ENCODE measurements at regions not wholly inside any gene's neighbourhood (a gene's known extent, or its start where the extent isn't known, plus 50 kb on each side); places are given as distances from the start of the nearest gene placed in this dataset.

GRCh38 chr5:5711112-5711511 is 288.6 kb downstream of the ICE1 start:
- no peak for DNase-seq

GRCh38 chr5:5710471-5710870 is 288.0 kb downstream of the ICE1 start:
- DNase-seq = no peak

- DNase-seq = no peak
Measured at GRCh38 chr5:5708367-5708919, 286.0 kb downstream of the ICE1 start.

GRCh38 chr5:5705010-5705409 is 282.5 kb downstream of the ICE1 start:
- DNase-seq = no peak

GRCh38 chr5:5704352-5704751 is 281.9 kb downstream of the ICE1 start:
- DNase-seq = no peak

GRCh38 chr5:5702934-5703333 is 280.5 kb downstream of the ICE1 start:
- DNase-seq = no peak

- DNase-seq = no peak
Measured at GRCh38 chr5:5700549-5700948, 278.1 kb downstream of the ICE1 start.

GRCh38 chr5:5699062-5699461 is 276.6 kb downstream of the ICE1 start:
- DNase-seq = no peak

GRCh38 chr5:5695266-5695665 is 272.8 kb downstream of the ICE1 start:
- no peak for DNase-seq

- no peak for DNase-seq
Measured at GRCh38 chr5:5688925-5689310, 266.4 kb downstream of the ICE1 start.

GRCh38 chr5:5688194-5688924 is 265.9 kb downstream of the ICE1 start:
- DNase-seq = no peak

- DNase-seq = no peak
Measured at GRCh38 chr5:5687113-5687512, 264.6 kb downstream of the ICE1 start.

GRCh38 chr5:5686356-5686755 is 263.9 kb downstream of the ICE1 start:
- DNase-seq = no peak

GRCh38 chr5:5685737-5686136 is 263.3 kb downstream of the ICE1 start:
- no peak for DNase-seq

- no peak for DNase-seq
Measured at GRCh38 chr5:5683174-5683573, 260.7 kb downstream of the ICE1 start.

GRCh38 chr5:5678909-5679308 is 256.4 kb downstream of the ICE1 start:
- DNase-seq = no peak

GRCh38 chr5:5677738-5678137 is 255.3 kb downstream of the ICE1 start:
- no peak for DNase-seq

- DNase-seq = no peak
Measured at GRCh38 chr5:5676218-5676617, 253.7 kb downstream of the ICE1 start.

- no peak for DNase-seq
Measured at GRCh38 chr5:5675511-5675910, 253.0 kb downstream of the ICE1 start.

GRCh38 chr5:5671823-5672222 is 249.3 kb downstream of the ICE1 start:
- no peak for DNase-seq

GRCh38 chr5:5667136-5667554 is 244.7 kb downstream of the ICE1 start:
- DNase-seq = no peak

- no peak for DNase-seq
Measured at GRCh38 chr5:5666369-5666768, 243.9 kb downstream of the ICE1 start.

- DNase-seq = no peak
Measured at GRCh38 chr5:5666076-5666365, 243.5 kb downstream of the ICE1 start.

GRCh38 chr5:5665225-5666075 is 243.0 kb downstream of the ICE1 start:
- DNase-seq = no peak
